Esophagus muscularis mucosa (tissue), 4 donors: ENCODE measurements at regions not wholly inside any gene's neighbourhood (a gene's known extent, or its start where the extent isn't known, plus 50 kb on each side); places are given as distances from the start of the nearest gene placed in this dataset.

Source experiments
- DNase-seq: peaks from one replicate; pipeline ENCODE4 v3.0.0-alpha.2; 2017; ENCODE audit errors: extremely low spot score
- H3K27ac ChIP-seq, 4 donors: fragments of 200-600 bp; sonication (generic); replicated peaks in 1 of 4; 1 replicate in 3 of 4; 2 replicates in 1 of 4; pipeline ENCODE4 v1.5.1; 2016 to 2019; ENCODE audit warnings: mild to moderate bottlenecking in 1 of 4
- H3K27me3 ChIP-seq, 4 donors: fragments of 200-600 bp; sonication (generic); one replicate each; pipeline versions ENCODE4 v1.5.1 to v1.6.0; 2016 to 2019
- H3K36me3 ChIP-seq, 4 donors: fragments of 200-600 bp; sonication (generic); one replicate each; pipeline ENCODE4 v1.5.1; 2016 to 2019
- H3K4me1 ChIP-seq, 4 donors: fragments of 200-600 bp; sonication (generic); one replicate each; pipeline ENCODE4 v1.5.1; 2016 to 2019
- H3K4me3 ChIP-seq, 4 donors: fragments of 200-600 bp; sonication (generic); 1 replicate in 2 of 4; 2 replicates in 2 of 4; pipeline ENCODE4 v1.5.1; 2016 to 2019; ENCODE audit warnings: mild to moderate bottlenecking in 4 of 4, moderate library complexity in 1 of 4
- H3K9me3 ChIP-seq, 4 donors: fragments of 200-600 bp; sonication (generic); 1 replicate in 3 of 4; 2 replicates in 1 of 4; pipeline ENCODE4 v1.5.1; 2016 to 2019
- EP300 ChIP-seq: sonication (generic); formaldehyde crosslinking; IDR thresholded peaks from one replicate; pipeline ENCODE4 v1.6.1; 2017; ENCODE audit warnings: antibody characterized with exemption
- POLR2A ChIP-seq: fragments of 450-650 bp; IDR thresholded peaks from one replicate; pipeline ENCODE4 v1.6.1; 2017; ENCODE audit warnings: antibody characterized with exemption, moderate library complexity, mild to moderate bottlenecking, low read depth
- POLR2AphosphoS5 ChIP-seq, 2 donors: sonication (generic); formaldehyde crosslinking; IDR thresholded peaks; one replicate each; pipeline ENCODE4 v1.6.1; 2017; ENCODE audit warnings: antibody characterized with exemption in 2 of 2
- WGBS: methylation state at CpG from one replicate; pipeline ENCODE4 v1.1.5; 2018; 5-methylcytosine and 5-hydroxymethylcytosine counted together
- intact Hi-C: fragments of 100-400 bp; cut with DNase I; formaldehyde crosslinking; loops from one replicate; pipeline ENCODE4 v1.15.1; 2023
- TF ChIP-seq, protein P1 (sequence below), 3 experiments: fragments of 200-600 bp in 2 of 3; fragments of 450-650 bp in 1 of 3; sonication (generic) in 2 of 3; IDR thresholded peaks; one replicate each; pipeline ENCODE4 v1.5.1; 2017 to 2019; ENCODE audit warnings: antibody characterized with exemption in 3 of 3, mild to moderate bottlenecking in 2 of 3, moderate library complexity in 1 of 3

DNA sequence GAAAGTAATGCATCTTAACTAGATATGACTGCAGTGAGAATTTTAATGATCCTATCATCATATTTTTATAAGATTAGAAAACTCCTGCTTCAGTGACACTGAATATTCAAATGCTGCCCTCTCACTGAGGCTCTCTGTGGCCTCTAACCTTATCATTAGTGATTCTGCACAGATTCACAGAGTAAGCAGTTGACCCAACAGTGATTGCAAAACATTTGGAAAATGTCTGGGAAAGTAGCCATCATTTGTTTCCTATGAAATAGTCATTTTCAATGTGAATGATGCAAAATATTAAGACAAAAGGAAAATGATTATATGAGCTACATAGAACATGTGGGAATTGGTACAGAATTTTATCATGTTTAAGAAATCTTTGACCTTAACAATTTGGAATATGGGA lies 210.3 kb downstream of the TBX18 start:
- no peak overlapping the region for H3K27ac ChIP-seq

DNA sequence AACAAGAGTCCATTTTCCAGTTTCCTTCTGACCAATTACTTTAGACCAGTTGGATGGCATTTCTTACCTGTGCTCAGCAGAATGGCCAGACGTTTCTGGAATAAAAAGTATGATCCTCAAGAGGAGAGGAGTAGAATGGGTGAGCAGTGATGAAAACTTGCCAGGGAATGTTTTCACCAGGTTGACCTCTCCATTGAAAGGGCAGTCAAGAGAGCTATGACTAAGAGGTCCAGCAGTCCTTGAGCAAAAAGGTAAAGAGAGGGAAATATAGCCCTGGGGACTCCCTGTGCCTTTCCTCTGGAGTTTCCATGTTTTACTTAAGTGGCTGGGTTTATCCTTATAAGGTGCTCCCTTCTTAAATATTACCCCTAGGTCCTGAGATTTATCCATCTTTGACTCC lies 210.9 kb downstream of the TBX18 start:
- intact Hi-C loops = no loop called here
- H3K4me3 ChIP-seq = no peak overlapping the region
- H3K27ac ChIP-seq = no peak overlapping the region
- TF ChIP-seq, protein P1, sequence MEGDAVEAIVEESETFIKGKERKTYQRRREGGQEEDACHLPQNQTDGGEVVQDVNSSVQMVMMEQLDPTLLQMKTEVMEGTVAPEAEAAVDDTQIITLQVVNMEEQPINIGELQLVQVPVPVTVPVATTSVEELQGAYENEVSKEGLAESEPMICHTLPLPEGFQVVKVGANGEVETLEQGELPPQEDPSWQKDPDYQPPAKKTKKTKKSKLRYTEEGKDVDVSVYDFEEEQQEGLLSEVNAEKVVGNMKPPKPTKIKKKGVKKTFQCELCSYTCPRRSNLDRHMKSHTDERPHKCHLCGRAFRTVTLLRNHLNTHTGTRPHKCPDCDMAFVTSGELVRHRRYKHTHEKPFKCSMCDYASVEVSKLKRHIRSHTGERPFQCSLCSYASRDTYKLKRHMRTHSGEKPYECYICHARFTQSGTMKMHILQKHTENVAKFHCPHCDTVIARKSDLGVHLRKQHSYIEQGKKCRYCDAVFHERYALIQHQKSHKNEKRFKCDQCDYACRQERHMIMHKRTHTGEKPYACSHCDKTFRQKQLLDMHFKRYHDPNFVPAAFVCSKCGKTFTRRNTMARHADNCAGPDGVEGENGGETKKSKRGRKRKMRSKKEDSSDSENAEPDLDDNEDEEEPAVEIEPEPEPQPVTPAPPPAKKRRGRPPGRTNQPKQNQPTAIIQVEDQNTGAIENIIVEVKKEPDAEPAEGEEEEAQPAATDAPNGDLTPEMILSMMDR (IDR thresholded peaks at IDR 0.05) = no peak
- no peak for TF ChIP-seq EP300
- no peak for TF ChIP-seq POLR2AphosphoS5 (IDR thresholded peaks at IDR 0.05)
- no peak for TF ChIP-seq POLR2A
- H3K4me1 ChIP-seq = peaks cover 0 to 11% (median 9%) of the 10 kb centered on the region in 4 donors
- 64% methylated on average over 1 of the region's 1 CpG for WGBS
- H3K9me3 ChIP-seq = no peaks in the 10 kb centered on the region
- no peaks in the 10 kb centered on the region for H3K36me3 ChIP-seq
- DNase-seq = no peak
- no peaks in the 10 kb centered on the region for H3K27me3 ChIP-seq

More for the DNA sequence above, 210.3 kb downstream of the TBX18 start:
- Histone ChIP-seq H3K27me3 (no peaks in the 10 kb centered on the region), H3K36me3 (no peaks in the 10 kb centered on the region), H3K9me3 (no peaks in the 10 kb centered on the region), H3K4me3 (no peak overlapping the region), H3K4me1 (peaks cover 0 to 11% (median 9%) of the 10 kb centered on the region in 4 donors)
- intact Hi-C loops = no loop called here
- DNase-seq = no peak
- no peak for TF ChIP-seq EP300
- no peak for TF ChIP-seq POLR2AphosphoS5 (IDR thresholded peaks at IDR 0.05)
- TF ChIP-seq, protein P1 (IDR thresholded peaks at IDR 0.05) = no peak
- no peak for TF ChIP-seq POLR2A

DNA sequence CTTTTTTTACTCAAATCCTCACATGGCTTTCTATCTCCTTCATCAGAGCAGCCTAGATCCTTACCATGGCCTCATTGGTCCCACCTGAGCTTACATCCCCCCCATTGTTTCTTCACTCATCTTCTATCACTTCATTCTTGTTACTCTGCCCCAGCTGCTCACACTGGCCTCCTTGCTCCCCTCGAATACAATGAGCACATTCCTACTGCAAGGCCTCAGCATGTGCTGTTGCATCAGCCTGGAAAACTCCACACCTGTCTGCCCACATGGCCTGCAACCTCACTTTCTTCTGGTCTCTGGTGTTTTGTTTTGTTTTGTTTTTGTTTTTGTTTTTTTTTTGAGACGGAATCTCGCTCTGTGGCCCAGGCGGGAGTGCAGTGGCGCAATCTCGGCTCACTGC lies 212.6 kb downstream of the TBX18 start:
- H3K9me3 ChIP-seq = no peaks in the 10 kb centered on the region
- no peak for TF ChIP-seq POLR2A
- TF ChIP-seq, protein P1 (IDR thresholded peaks at IDR 0.05) = no peak
- no peak for TF ChIP-seq POLR2AphosphoS5 (IDR thresholded peaks at IDR 0.05)
- no peak for TF ChIP-seq EP300
- intact Hi-C loops = no loop called here
- peaks cover 0 to 4% (median 3%) of the 10 kb centered on the region in 4 donors for H3K4me1 ChIP-seq
- no peak for DNase-seq
- H3K27me3 ChIP-seq = no peaks in the 10 kb centered on the region
- H3K27ac ChIP-seq = no peak overlapping the region
- no peaks in the 10 kb centered on the region for H3K36me3 ChIP-seq
- H3K4me3 ChIP-seq = no peak overlapping the region
- 88% methylated on average over 2 of the region's 6 CpGs for WGBS

DNA sequence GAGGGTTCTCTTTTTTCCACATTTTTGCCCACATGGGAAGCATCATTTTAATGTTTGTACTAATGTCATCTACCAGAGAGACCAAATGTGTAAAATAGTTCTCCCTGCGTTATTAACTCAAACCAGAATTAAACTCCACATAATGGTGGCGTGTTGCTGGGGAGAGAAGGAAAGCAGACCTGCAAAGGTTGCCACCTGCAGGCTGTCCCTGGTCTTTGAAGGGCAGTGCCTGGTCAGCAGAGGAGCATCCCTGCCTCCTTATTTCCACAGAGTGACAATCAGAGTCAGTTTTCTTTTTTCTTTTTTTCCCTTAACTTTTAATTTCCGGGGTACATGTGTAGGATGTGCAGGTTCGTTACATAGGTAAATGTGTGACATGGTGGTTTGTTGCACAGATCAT lies 214.5 kb downstream of the TBX18 start:
- no peak for DNase-seq
- Histone ChIP-seq H3K27ac (no peak overlapping the region), H3K9me3 (no peaks in the 10 kb centered on the region), H3K36me3 (no peaks in the 10 kb centered on the region), H3K27me3 (no peaks in the 10 kb centered on the region), H3K4me1 (no peaks in the 10 kb centered on the region), H3K4me3 (no peak overlapping the region)
- WGBS = 81% methylated on average over 4 of the region's 4 CpGs
- intact Hi-C loops = no loop called here
- TF ChIP-seq POLR2AphosphoS5 (IDR thresholded peaks at IDR 0.05) = no peak
- no peak for TF ChIP-seq EP300
- TF ChIP-seq, protein P1 (IDR thresholded peaks at IDR 0.05) = no peak

DNA sequence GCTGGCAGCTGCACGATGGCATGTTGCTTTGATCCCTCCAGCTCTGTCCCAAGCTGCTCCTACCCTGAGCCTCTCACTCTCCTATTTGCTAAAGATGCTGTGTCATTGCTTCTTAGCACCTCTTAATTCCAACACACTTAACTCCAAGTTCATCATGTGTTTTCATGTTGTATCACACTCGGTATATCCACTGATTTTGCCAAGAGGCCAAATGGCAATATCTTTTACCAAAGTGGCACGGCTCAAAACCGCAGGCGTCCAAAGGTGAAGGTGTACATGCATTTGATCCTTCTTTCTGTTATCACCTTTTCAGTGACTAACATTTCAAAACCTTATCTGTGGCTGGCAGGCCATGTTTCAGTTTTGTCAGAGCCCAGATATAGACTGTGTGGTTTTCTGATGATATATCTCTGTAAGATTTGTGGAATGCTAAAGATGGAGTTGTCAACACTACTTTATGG lies 217.0 kb downstream of the TBX18 start:
- 68% methylated on average over 5 of the region's 5 CpGs for WGBS
- H3K4me1 ChIP-seq = no peaks in the 10 kb centered on the region

More for the DNA sequence above, 217.0 kb downstream of the TBX18 start:
- no peak overlapping the region for H3K27ac ChIP-seq
- TF ChIP-seq EP300 = no peak
- TF ChIP-seq POLR2A = no peak
- TF ChIP-seq POLR2AphosphoS5 (IDR thresholded peaks at IDR 0.05) = no peak
- TF ChIP-seq, protein P1 (IDR thresholded peaks at IDR 0.05) = no peak
- no peaks in the 10 kb centered on the region for H3K36me3 ChIP-seq
- DNase-seq = no peak
- H3K4me3 ChIP-seq = no peak overlapping the region
- peaks cover 0 to 8% (median 3%) of the 10 kb centered on the region in 4 donors for H3K9me3 ChIP-seq
- intact Hi-C loops = no loop called here
- no peaks in the 10 kb centered on the region for H3K27me3 ChIP-seq
